Neural progenitor cell (in vitro differentiated cells): ENCODE measurements at regions not wholly inside any gene's neighbourhood (a gene's known extent, or its start where the extent isn't known, plus 50 kb on each side); places are given as distances from the start of the nearest gene placed in this dataset.
"Not testable (repeated sequence)": the region's sequence is repeated elsewhere in the genome, so short reads cannot be mapped to it uniquely, and the experiment has no call there.

Source experiments
- DNase-seq: peaks from one replicate; pipeline ENCODE4 v3.0.0-alpha.2; 2016; ENCODE audit warnings: low spot score
- H2AFZ ChIP-seq: fragments of 200-600 bp; sonication (generic); replicated peaks from 2 replicates; pipeline ENCODE4 v1.6.1; 2016; ENCODE audit warnings: antibody characterized with exemption
- H3F3A ChIP-seq: fragments of 200-600 bp; sonication (generic); 2 replicates; pipeline ENCODE4 v1.6.1; 2016; ENCODE audit warnings: antibody characterized with exemption, low read depth
- H3K27ac ChIP-seq: fragments of 200-600 bp; sonication (generic); 2 replicates; pipeline ENCODE4 v1.5.1; 2016; ENCODE audit warnings: mild to moderate bottlenecking
- H3K27me3 ChIP-seq: fragments of 200-600 bp; sonication (generic); 2 replicates; pipeline ENCODE4 v1.6.1; 2016; ENCODE audit warnings: mild to moderate bottlenecking, moderate library complexity
- H3K36me3 ChIP-seq: fragments of 200-600 bp; sonication (generic); 2 replicates; pipeline ENCODE4 v1.5.1; 2016
- H3K4me1 ChIP-seq: fragments of 200-600 bp; sonication (generic); 2 replicates; pipeline ENCODE4 v1.6.1; 2016; ENCODE audit warnings: mixed run types
- H3K4me2 ChIP-seq: fragments of 200-600 bp; sonication (generic); 2 replicates; pipeline ENCODE4 v1.6.1; 2016
- H3K4me3 ChIP-seq: fragments of 200-600 bp; sonication (generic); 2 replicates; pipeline ENCODE4 v1.5.1; 2016
- H3K79me2 ChIP-seq: fragments of 200-600 bp; sonication (generic); 2 replicates; pipeline ENCODE4 v1.6.1; 2016; ENCODE audit warnings: low read depth
- H3K9ac ChIP-seq: fragments of 200-600 bp; sonication (generic); 2 replicates; pipeline ENCODE4 v1.6.1; 2016
- H3K9me3 ChIP-seq: fragments of 200-600 bp; sonication (generic); 2 replicates; pipeline ENCODE4 v1.5.1; 2016; ENCODE audit warnings: low read depth
- H4K20me1 ChIP-seq: fragments of 200-600 bp; sonication (generic); 2 replicates; pipeline ENCODE4 v1.6.1; 2016; ENCODE audit warnings: low read depth
- H3K27ac Mint-ChIP-seq: 3 replicates; pipeline ENCODE4 v1.8.0; 2021; ENCODE audit warnings: mixed read lengths
- H3K27me3 Mint-ChIP-seq: 2 replicates; pipeline ENCODE4 v1.8.0; 2022; ENCODE audit warnings: low read depth, mild to moderate bottlenecking, inconsistent platforms, moderate library complexity, mixed read lengths; ENCODE audit not compliant: insufficient read depth
- H3K36me3 Mint-ChIP-seq: 3 replicates; pipeline ENCODE4 v1.8.0; 2021; ENCODE audit warnings: mixed read lengths
- H3K4me1 Mint-ChIP-seq: 3 replicates; pipeline ENCODE4 v1.8.0; 2021; ENCODE audit warnings: mixed read lengths
- H3K4me3 Mint-ChIP-seq: 3 replicates; pipeline ENCODE4 v1.8.0; 2021; ENCODE audit warnings: mild to moderate bottlenecking, moderate library complexity, mixed read lengths
- H3K9me3 Mint-ChIP-seq: 3 replicates; pipeline ENCODE4 v1.8.0; 2020; ENCODE audit warnings: mixed read lengths
- EZH2 ChIP-seq: fragments of 200-600 bp; sonication (generic); IDR thresholded peaks from 2 replicates; pipeline ENCODE4 v1.6.1; 2017; ENCODE audit warnings: antibody characterized with exemption, mild to moderate bottlenecking, moderate library complexity
- EZH2phosphoT487 ChIP-seq: fragments of 200-600 bp; sonication (generic); IDR thresholded peaks from 2 replicates; pipeline ENCODE4 v1.6.1; 2017; ENCODE audit warnings: antibody characterized with exemption
- TF ChIP-seq, protein P1 (sequence below): fragments of 200-600 bp; sonication (generic); IDR thresholded peaks from 2 replicates; pipeline ENCODE4 v1.5.1; 2017; ENCODE audit warnings: antibody characterized with exemption, mild to moderate bottlenecking

DNA sequence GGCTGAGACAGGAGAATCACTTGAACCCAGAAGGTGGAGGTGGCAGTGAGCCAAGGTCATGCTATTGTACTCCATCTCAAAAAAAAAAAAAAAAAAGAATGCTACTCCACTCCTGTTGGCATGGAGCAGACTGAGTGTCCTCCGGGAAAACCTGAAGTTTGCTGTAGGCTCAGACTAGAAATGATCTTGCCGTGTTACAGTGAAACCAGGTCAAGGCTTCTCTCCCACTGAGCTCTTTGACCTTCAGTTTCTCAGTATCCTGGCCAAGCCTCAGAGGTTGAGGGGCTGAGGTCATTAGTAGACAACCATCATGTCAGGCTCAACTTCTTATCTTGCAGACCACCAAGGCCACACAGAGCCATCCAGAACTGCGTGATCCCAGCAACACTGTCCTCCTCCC, 348.6 kb upstream of the ZNF32 start:
- peaks cover 7% of the 10 kb centered on the region for H3K27me3 Mint-ChIP-seq
- Histone ChIP-seq H3K27ac (no peak overlapping the region), H3K36me3 (no peaks in the 10 kb centered on the region), H4K20me1 (no peaks in the 10 kb centered on the region), H3K9ac (no peak overlapping the region), H3K4me1 (no peaks in the 10 kb centered on the region), H3K4me2 (no peak overlapping the region), H3K27me3 (no peaks in the 10 kb centered on the region), H3K9me3 (peaks cover 9% of the 10 kb centered on the region), H3K4me3 (no peak overlapping the region), H2AFZ (no peak overlapping the region), H3F3A (no peaks in the 10 kb centered on the region), H3K79me2 (no peaks in the 10 kb centered on the region)
- H3K36me3 Mint-ChIP-seq = no peaks in the 10 kb centered on the region
- peaks cover 8% of the 10 kb centered on the region for H3K9me3 Mint-ChIP-seq
- no peak for TF ChIP-seq EZH2
- no peak for TF ChIP-seq EZH2phosphoT487
- TF ChIP-seq, protein P1, sequence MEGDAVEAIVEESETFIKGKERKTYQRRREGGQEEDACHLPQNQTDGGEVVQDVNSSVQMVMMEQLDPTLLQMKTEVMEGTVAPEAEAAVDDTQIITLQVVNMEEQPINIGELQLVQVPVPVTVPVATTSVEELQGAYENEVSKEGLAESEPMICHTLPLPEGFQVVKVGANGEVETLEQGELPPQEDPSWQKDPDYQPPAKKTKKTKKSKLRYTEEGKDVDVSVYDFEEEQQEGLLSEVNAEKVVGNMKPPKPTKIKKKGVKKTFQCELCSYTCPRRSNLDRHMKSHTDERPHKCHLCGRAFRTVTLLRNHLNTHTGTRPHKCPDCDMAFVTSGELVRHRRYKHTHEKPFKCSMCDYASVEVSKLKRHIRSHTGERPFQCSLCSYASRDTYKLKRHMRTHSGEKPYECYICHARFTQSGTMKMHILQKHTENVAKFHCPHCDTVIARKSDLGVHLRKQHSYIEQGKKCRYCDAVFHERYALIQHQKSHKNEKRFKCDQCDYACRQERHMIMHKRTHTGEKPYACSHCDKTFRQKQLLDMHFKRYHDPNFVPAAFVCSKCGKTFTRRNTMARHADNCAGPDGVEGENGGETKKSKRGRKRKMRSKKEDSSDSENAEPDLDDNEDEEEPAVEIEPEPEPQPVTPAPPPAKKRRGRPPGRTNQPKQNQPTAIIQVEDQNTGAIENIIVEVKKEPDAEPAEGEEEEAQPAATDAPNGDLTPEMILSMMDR = no peak
- no peak overlapping the region for H3K27ac Mint-ChIP-seq
- H3K4me3 Mint-ChIP-seq = no peak overlapping the region
- DNase-seq = no peak
- no peaks in the 10 kb centered on the region for H3K4me1 Mint-ChIP-seq

DNA sequence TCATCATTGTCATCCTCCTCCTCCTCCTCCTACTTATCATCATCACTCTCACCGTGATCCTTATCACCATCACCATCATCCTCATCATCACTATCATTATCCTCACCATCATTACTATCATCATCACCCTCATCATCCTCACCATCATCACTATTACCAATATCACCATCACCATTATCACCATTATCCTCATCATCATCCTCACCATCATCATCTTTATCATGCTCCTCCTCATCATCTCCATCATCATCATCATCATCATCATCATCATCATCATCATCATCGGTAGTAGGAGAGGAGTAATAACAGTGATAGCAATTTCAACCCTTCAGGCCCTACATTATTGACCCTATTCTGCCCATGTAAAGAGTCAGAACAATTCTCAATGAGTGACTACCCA, 345.9 kb upstream of the ZNF32 start:
- Histone ChIP-seq H3K79me2 (no peaks in the 10 kb centered on the region), H3K4me1 (no peaks in the 10 kb centered on the region), H3K4me2 (no peak overlapping the region), H3K27ac (no peak overlapping the region), H3K9me3 (peaks cover 9% of the 10 kb centered on the region), H3K4me3 (no peak overlapping the region), H3K36me3 (no peaks in the 10 kb centered on the region), H4K20me1 (no peaks in the 10 kb centered on the region), H3K9ac (no peak overlapping the region), H3F3A (no peaks in the 10 kb centered on the region), H3K27me3 (no peaks in the 10 kb centered on the region), H2AFZ (no peak overlapping the region)
- TF ChIP-seq EZH2phosphoT487 (no peak), EZH2 (no peak)
- no peak overlapping the region for H3K4me3 Mint-ChIP-seq
- H3K36me3 Mint-ChIP-seq = no peaks in the 10 kb centered on the region
- no peaks in the 10 kb centered on the region for H3K4me1 Mint-ChIP-seq
- no peak overlapping the region for H3K27ac Mint-ChIP-seq
- no peak for DNase-seq
- H3K9me3 Mint-ChIP-seq = peaks cover 15% of the 10 kb centered on the region
- H3K27me3 Mint-ChIP-seq = peaks cover 7% of the 10 kb centered on the region

DNA sequence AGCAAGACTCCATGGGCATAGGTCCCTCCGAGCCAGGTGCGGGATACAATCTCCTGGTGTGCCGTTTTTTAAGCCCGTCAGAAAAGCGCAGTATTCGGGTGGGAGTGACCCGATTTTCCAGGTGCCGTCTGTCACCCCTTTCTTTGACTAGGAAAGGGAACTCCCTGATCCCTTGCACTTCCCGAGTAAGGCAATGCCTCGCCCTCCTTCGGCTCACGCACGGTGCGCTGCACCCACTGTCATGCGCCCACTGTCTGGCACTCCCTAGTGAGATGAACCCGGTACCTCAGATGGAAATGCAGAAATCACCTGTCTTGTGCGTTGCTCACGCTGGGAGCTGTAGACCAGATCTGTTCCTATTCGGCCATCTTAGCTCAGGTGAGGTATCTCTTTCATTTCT, 344.1 kb upstream of the ZNF32 start:
- not testable (repeated sequence) for H3K4me3 Mint-ChIP-seq, H2AFZ ChIP-seq, H3K27ac ChIP-seq, H3K4me1 ChIP-seq, H3K79me2 ChIP-seq, H3K4me1 Mint-ChIP-seq, H3K36me3 Mint-ChIP-seq, H3K36me3 ChIP-seq, H3K9ac ChIP-seq, H3K9me3 ChIP-seq, H3K4me2 ChIP-seq, DNase-seq, H4K20me1 ChIP-seq, H3K27me3 ChIP-seq, H3K27me3 Mint-ChIP-seq, H3F3A ChIP-seq, H3K4me3 ChIP-seq, H3K27ac Mint-ChIP-seq
- peaks cover 15% of the 10 kb centered on the region for H3K9me3 Mint-ChIP-seq

DNA sequence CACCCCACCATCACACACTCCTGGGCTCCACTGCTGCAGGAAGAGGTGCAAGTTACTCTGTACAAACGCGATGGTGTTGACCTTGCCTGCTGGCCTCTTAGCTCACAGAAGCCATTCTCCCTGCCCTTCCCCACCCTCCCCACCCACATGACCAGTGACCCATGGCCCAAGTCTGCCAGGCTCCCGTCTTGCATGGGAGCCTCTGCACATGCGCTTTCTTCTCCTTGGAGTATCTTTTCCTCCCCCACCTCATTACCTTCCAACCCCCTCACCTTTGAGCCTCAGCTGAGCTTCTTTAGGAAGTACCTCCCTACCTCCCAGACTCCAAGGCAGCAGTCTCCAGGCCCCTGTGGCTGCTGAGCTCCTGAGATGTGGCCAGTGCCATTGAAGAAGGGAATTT, 337.7 kb upstream of the ZNF32 start:
- TF ChIP-seq EZH2phosphoT487 = no peak
- TF ChIP-seq EZH2 = no peak
- TF ChIP-seq, protein P1 = no peak
- no peaks in the 10 kb centered on the region for H3K79me2 ChIP-seq
- H3K27me3 ChIP-seq = no peaks in the 10 kb centered on the region
- no peaks in the 10 kb centered on the region for H3F3A ChIP-seq
- DNase-seq = no peak
- H3K36me3 Mint-ChIP-seq = no peaks in the 10 kb centered on the region
- no peak overlapping the region for H3K9ac ChIP-seq
- H3K27ac Mint-ChIP-seq = no peak overlapping the region
- H3K36me3 ChIP-seq = no peaks in the 10 kb centered on the region
- no peak overlapping the region for H3K4me2 ChIP-seq
- H3K4me3 Mint-ChIP-seq = no peak overlapping the region
- no peak overlapping the region for H2AFZ ChIP-seq
- H3K9me3 ChIP-seq = no peaks in the 10 kb centered on the region
- no peak overlapping the region for H3K4me3 ChIP-seq
- H4K20me1 ChIP-seq = no peaks in the 10 kb centered on the region
- H3K27ac ChIP-seq = no peak overlapping the region
- H3K27me3 Mint-ChIP-seq = no peaks in the 10 kb centered on the region
- peaks cover 2% of the 10 kb centered on the region for H3K9me3 Mint-ChIP-seq
- peaks cover 10% of the 10 kb centered on the region for H3K4me1 Mint-ChIP-seq
- H3K4me1 ChIP-seq = no peaks in the 10 kb centered on the region
